T47D (cell line): ENCODE measurements at regions not wholly inside any gene's neighbourhood (a gene's known extent, or its start where the extent isn't known, plus 50 kb on each side); places are given as distances from the start of the nearest gene placed in this dataset.

Experiments
- DNase-seq, 2 experiments: peaks; one replicate each; pipeline versions ENCODE4 v3.0.0 to v3.0.0-alpha.2; 2011 to 2012; ENCODE audit warnings: low read depth in 1 of 2, low spot score in 1 of 2
- JUND ChIP-seq: IDR thresholded peaks from 2 replicates; pipeline ENCODE4 v1.6.1; 2012; ENCODE audit warnings: low read depth
- in situ Hi-C: cut with HindIII; loops from 2 replicates; pipeline ENCODE4 v1.10.0; 2016; ENCODE audit warnings: low sequenced_read_pairs, low pct_unique_long_range_greater_than_20kb

GRCh38 chr7:120023494-120024167 lies 249.3 kb upstream of the KCND2 start:
- DNase-seq, result no peak
- TF ChIP-seq JUND, result no peak
- in situ Hi-C loops, result no loop called here

GRCh38 chr7:120028636-120029035 lies 244.3 kb upstream of the KCND2 start:
- no peak for TF ChIP-seq JUND
- DNase-seq, result no peak
- in situ Hi-C loops, result no loop called here

- no peak for DNase-seq
- TF ChIP-seq JUND, result no peak
- in situ Hi-C loops, result no loop called here
These were observed 242.1 kb upstream of the KCND2 start for GRCh38 chr7:120030876-120031275.

- no peak for TF ChIP-seq JUND
- DNase-seq, result peak in 1 of 2 experiments; percentile 77
- in situ Hi-C loops, result no loop called here
These were observed 239.9 kb upstream of the KCND2 start for GRCh38 chr7:120033114-120033513.

- in situ Hi-C loops, result no loop called here
- DNase-seq, result no peak
- TF ChIP-seq JUND, result no peak
These were observed 233.8 kb upstream of the KCND2 start for GRCh38 chr7:120039138-120039537.

GRCh38 chr7:120041798-120042197 lies 231.2 kb upstream of the KCND2 start:
- in situ Hi-C loops, result no loop called here
- no peak for TF ChIP-seq JUND
- no peak for DNase-seq

GRCh38 chr7:120043250-120043649 lies 229.7 kb upstream of the KCND2 start:
- in situ Hi-C loops, result no loop called here
- TF ChIP-seq JUND, result no peak
- no peak for DNase-seq

- no peak for TF ChIP-seq JUND
- in situ Hi-C loops, result no loop called here
- no peak for DNase-seq
These were observed 220.0 kb upstream of the KCND2 start for GRCh38 chr7:120052884-120053382.

- no peak for DNase-seq
- TF ChIP-seq JUND, result no peak
- in situ Hi-C loops, result no loop called here
These were observed 219.5 kb upstream of the KCND2 start for GRCh38 chr7:120053390-120053961.

GRCh38 chr7:120054376-120055100 lies 218.4 kb upstream of the KCND2 start:
- in situ Hi-C loops, result no loop called here
- TF ChIP-seq JUND, result no peak
- DNase-seq, result peak in 1 of 2 experiments; percentile 21

- in situ Hi-C loops, result no loop called here
- DNase-seq, result peak in 1 of 2 experiments; percentile 3
- TF ChIP-seq JUND, result no peak
These were observed 217.7 kb upstream of the KCND2 start for GRCh38 chr7:120055300-120055699.

GRCh38 chr7:120056227-120056626 lies 216.7 kb upstream of the KCND2 start:
- no peak for TF ChIP-seq JUND
- in situ Hi-C loops, result no loop called here
- no peak for DNase-seq

- DNase-seq, result no peak
- TF ChIP-seq JUND, result no peak
- in situ Hi-C loops, result no loop called here
These were observed 213.3 kb upstream of the KCND2 start for GRCh38 chr7:120059641-120060040.
